ENCODE measurements at regions not wholly inside any gene's neighbourhood (a gene's known extent, or its start where the extent isn't known, plus 50 kb on each side); places are given as distances from the start of the nearest gene placed in this dataset.

DNA sequence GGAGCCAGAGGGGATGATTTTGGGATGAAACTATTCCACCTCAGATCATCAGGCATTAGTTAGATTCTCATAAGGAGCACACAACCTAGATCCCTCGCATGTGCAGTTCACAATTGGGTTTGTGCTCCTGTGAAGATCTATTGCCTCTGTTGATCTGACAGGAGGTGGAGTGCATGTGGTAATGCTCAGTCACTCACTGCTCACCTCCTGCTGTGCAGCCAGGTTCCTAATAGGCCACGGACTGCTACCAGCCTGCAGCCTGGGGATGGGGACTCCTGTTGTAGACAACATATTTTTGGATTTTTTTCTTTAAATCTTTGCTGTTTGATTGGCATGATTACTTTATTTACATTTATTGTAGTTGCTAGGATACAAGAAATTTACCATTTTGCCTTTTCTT lies 765.0 kb downstream of the INHBA start:
- TF ChIP-seq, protein P1, sequence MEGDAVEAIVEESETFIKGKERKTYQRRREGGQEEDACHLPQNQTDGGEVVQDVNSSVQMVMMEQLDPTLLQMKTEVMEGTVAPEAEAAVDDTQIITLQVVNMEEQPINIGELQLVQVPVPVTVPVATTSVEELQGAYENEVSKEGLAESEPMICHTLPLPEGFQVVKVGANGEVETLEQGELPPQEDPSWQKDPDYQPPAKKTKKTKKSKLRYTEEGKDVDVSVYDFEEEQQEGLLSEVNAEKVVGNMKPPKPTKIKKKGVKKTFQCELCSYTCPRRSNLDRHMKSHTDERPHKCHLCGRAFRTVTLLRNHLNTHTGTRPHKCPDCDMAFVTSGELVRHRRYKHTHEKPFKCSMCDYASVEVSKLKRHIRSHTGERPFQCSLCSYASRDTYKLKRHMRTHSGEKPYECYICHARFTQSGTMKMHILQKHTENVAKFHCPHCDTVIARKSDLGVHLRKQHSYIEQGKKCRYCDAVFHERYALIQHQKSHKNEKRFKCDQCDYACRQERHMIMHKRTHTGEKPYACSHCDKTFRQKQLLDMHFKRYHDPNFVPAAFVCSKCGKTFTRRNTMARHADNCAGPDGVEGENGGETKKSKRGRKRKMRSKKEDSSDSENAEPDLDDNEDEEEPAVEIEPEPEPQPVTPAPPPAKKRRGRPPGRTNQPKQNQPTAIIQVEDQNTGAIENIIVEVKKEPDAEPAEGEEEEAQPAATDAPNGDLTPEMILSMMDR (IDR thresholded peaks at IDR 0.05) = no peak
- TF ChIP-seq EP300 (IDR thresholded peaks at IDR 0.05; ENCODE audit: low read depth) (no peak), POLR2AphosphoS5 (IDR thresholded peaks at IDR 0.05) (no peak)
